Ovary (tissue), 7 donors: ENCODE measurements at regions not wholly inside any gene's neighbourhood (a gene's known extent, or its start where the extent isn't known, plus 50 kb on each side); places are given as distances from the start of the nearest gene placed in this dataset.

Experiments
- DNase-seq, 5 donors: peaks; one replicate each; pipeline ENCODE4 v3.0.0-alpha.2; 2019 to 2020
- H3K27ac ChIP-seq, 2 donors: fragments of 200-600 bp; one replicate each; pipeline versions ENCODE4 v1.5.1 to v1.8.0; 2019 to 2022
- H3K27me3 ChIP-seq: fragments of 200-600 bp; one replicate; pipeline ENCODE4 v1.8.0; 2022
- H3K36me3 ChIP-seq: fragments of 200-600 bp; sonication (generic); one replicate; pipeline ENCODE4 v1.5.1; 2019
- H3K4me1 ChIP-seq: one replicate; pipeline ENCODE4 v1.8.1; 2013; ENCODE audit warnings: mild to moderate bottlenecking, moderate library complexity; ENCODE audit not compliant: insufficient read depth
- H3K4me3 ChIP-seq: fragments of 200-600 bp; sonication (generic); one replicate; pipeline ENCODE4 v1.5.1; 2017
- H3K9me3 ChIP-seq, 2 donors: fragments of 200-600 bp in 1 of 2; sonication (generic) in 1 of 2; one replicate each; pipeline versions ENCODE4 v1.5.1 to v1.8.1; 2013 to 2019; ENCODE audit warnings: mild to moderate bottlenecking in 1 of 2, moderate library complexity in 1 of 2
- EP300 ChIP-seq: sonication (generic); formaldehyde crosslinking; IDR thresholded peaks from one replicate; pipeline ENCODE4 v1.6.1; 2017; ENCODE audit warnings: antibody characterized with exemption
- POLR2A ChIP-seq: fragments of 450-650 bp; IDR thresholded peaks from one replicate; pipeline ENCODE4 v1.6.1; 2017; ENCODE audit warnings: antibody characterized with exemption, mild to moderate bottlenecking, moderate library complexity
- WGBS, 3 donors: extraction: QIAGEN DNeasy Blood & Tissue Kit in 1 of 3; methylation state at CpG; one replicate each; pipeline versions ENCODE4 v1.1.5 to v1.1.7; 2013 to 2017; 5-methylcytosine and 5-hydroxymethylcytosine counted together
- intact Hi-C, 4 donors: fragments of 100-400 bp; cut with DNase I; formaldehyde crosslinking; loops; one replicate each; pipeline versions ENCODE4 v1.11.0 to v1.15.1; 2022 to 2023
- TF ChIP-seq, protein P1 (sequence below), 3 donors: fragments of 450-650 bp in 2 of 3; fragments of 200-600 bp in 1 of 3; IDR thresholded peaks; one replicate each; pipeline versions ENCODE4 v1.5.1 to v1.8.0; 2016 to 2022; ENCODE audit warnings: antibody characterized with exemption in 3 of 3, mild to moderate bottlenecking in 1 of 3
- donor health status: DM: no; HTN: no; CAD: no; lungs with moderate emphysema.
- donor health status: DM: no; HTN: no; CAD: no.
- donor health status: Bipolar disorder and iron deficiency.
- donor health status: DM: no; HTN: no; CAD: no.
- donor health status: DM: yes; HTN: yes; CAD: no.

DNA sequence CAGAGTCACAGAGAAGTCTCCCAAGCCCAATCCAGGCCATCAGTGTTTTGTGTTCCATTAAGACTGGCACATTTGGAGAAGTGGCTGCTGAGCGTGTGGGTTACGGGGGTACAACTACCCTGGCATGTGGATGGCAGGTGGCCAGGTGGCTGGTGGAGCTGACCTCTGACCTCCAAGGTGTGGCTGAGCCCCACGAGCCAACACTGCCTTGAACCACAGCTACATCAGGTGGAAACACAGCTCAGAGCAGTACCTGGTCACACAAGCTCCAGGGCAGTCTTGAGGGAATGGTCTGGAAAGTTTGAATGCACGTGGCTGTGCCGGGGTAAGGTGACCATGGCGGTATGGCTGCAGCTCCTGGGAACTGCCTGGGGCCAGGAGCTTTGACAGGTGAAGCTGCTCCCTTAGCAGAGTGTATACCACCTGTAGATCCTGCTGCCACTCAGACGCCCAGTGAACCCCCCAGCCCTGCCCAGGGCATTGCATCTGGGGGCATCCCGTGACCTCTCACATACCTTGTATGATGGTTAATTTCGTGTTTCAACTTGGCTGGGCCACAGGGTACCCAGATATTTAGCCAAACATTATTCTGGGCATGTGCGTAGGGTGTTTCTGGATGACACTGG lies 207.9 kb downstream of the GADD45G start:
- intact Hi-C loops: loop anchor here in 2 of 4 donors (10.0 kb wide), 2 partner anchors 188 to 208 kb away; partner anchors contain the start of gene GADD45G (in 1 of the 2)
- no peak for DNase-seq
- TF ChIP-seq, protein P1, sequence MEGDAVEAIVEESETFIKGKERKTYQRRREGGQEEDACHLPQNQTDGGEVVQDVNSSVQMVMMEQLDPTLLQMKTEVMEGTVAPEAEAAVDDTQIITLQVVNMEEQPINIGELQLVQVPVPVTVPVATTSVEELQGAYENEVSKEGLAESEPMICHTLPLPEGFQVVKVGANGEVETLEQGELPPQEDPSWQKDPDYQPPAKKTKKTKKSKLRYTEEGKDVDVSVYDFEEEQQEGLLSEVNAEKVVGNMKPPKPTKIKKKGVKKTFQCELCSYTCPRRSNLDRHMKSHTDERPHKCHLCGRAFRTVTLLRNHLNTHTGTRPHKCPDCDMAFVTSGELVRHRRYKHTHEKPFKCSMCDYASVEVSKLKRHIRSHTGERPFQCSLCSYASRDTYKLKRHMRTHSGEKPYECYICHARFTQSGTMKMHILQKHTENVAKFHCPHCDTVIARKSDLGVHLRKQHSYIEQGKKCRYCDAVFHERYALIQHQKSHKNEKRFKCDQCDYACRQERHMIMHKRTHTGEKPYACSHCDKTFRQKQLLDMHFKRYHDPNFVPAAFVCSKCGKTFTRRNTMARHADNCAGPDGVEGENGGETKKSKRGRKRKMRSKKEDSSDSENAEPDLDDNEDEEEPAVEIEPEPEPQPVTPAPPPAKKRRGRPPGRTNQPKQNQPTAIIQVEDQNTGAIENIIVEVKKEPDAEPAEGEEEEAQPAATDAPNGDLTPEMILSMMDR (IDR thresholded peaks at IDR 0.05): no peak
- TF ChIP-seq EP300 (no peak), POLR2A (no peak)
- no peaks in the 10 kb centered on the region for H3K27me3 ChIP-seq
- WGBS, 3 donors: 92 to 96% (median 96%) methylated on average over 10 of the region's 10 CpGs
- no peaks in the 10 kb centered on the region for H3K36me3 ChIP-seq
- peaks cover 14% of the 10 kb centered on the region for H3K4me1 ChIP-seq
- H3K27ac ChIP-seq: no peak overlapping the region
- H3K9me3 ChIP-seq: no peaks in the 10 kb centered on the region
- H3K4me3 ChIP-seq: no peak overlapping the region

DNA sequence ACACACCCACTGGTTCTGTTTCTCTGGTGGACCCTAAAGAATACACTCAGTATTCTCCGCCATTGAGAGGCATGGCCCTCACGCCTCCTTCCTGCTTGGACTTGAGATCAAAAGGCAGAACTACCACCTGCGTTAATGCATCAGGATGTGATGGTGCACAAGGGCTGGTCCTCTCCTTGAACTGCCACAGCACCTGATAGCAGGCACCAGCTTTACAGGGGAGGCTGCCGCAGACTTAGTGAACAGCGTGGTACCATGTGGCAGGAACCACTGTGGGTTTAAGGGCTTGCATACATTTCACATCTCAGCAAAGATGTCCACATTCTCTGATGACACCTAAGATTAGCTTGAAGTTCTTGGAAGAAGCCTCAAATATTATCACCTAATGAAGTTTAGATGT lies 208.7 kb downstream of the GADD45G start:
- TF ChIP-seq, protein P1 (IDR thresholded peaks at IDR 0.05): no peak
- TF ChIP-seq POLR2A: no peak
- no peak for TF ChIP-seq EP300
- H3K4me1 ChIP-seq: peaks cover 12% of the 10 kb centered on the region
- no peak overlapping the region for H3K4me3 ChIP-seq
- H3K27me3 ChIP-seq: no peaks in the 10 kb centered on the region
- no peaks in the 10 kb centered on the region for H3K9me3 ChIP-seq
- no peaks in the 10 kb centered on the region for H3K36me3 ChIP-seq
- 93 to 98% (median 96%) methylated on average over 5 of the region's 5 CpGs for WGBS, 3 donors
- intact Hi-C loops: loop anchor here in 2 of 4 donors (10.0 kb wide), 2 partner anchors 189 to 209 kb away; partner anchors contain the start of gene GADD45G (in 1 of the 2)
- DNase-seq: no peak
- no peak overlapping the region for H3K27ac ChIP-seq

DNA sequence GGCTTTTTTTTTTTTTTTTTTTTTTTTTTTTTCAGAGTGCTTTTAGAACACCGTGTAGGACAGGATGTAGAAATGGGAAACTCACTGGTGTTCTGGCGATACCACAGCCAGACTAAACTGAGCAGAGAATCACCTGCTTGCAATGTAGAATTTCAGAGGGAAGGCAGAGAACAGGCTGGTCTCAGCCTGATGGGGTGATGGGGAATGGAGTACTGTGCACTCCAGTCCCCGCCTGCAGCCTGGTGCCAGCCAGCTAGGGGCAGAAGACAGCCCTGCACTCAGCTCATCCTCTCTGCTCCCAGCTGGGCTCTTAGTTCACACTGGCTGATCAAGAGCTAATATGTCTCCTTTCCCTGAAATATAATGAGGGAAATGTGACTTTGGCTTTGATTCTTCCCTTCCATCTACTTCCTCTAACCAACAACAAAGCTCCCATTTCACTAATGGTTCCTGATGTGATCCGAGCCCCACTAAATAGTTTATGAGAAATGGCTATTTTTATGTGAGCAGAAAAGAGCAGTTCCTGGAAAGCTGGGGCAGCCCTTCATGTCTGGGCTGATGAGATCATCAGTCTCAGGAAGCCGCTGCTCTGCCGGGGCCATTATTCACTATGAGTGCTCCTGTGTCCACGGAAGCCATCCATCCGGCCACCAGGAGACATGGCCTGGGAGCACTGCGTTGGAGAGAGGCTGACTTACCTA lies 209.7 kb downstream of the GADD45G start:
- 42 to 55% (median 52%) methylated on average over 9 of the region's 9 CpGs for WGBS, 3 donors
- Histone ChIP-seq H3K4me3 (no peak overlapping the region), H3K9me3 (no peaks in the 10 kb centered on the region), H3K36me3 (no peaks in the 10 kb centered on the region), H3K27ac (no peak overlapping the region), H3K27me3 (no peaks in the 10 kb centered on the region), H3K4me1 (peaks cover 11% of the 10 kb centered on the region)
- intact Hi-C loops: loop anchor here in 2 of 4 donors (10.0 kb wide), 2 partner anchors 190 to 210 kb away; partner anchors contain the start of gene GADD45G (in 1 of the 2)
- no peak for TF ChIP-seq POLR2A
- TF ChIP-seq EP300: no peak
- TF ChIP-seq, protein P1 (IDR thresholded peaks at IDR 0.05): no peak
- no peak for DNase-seq

DNA sequence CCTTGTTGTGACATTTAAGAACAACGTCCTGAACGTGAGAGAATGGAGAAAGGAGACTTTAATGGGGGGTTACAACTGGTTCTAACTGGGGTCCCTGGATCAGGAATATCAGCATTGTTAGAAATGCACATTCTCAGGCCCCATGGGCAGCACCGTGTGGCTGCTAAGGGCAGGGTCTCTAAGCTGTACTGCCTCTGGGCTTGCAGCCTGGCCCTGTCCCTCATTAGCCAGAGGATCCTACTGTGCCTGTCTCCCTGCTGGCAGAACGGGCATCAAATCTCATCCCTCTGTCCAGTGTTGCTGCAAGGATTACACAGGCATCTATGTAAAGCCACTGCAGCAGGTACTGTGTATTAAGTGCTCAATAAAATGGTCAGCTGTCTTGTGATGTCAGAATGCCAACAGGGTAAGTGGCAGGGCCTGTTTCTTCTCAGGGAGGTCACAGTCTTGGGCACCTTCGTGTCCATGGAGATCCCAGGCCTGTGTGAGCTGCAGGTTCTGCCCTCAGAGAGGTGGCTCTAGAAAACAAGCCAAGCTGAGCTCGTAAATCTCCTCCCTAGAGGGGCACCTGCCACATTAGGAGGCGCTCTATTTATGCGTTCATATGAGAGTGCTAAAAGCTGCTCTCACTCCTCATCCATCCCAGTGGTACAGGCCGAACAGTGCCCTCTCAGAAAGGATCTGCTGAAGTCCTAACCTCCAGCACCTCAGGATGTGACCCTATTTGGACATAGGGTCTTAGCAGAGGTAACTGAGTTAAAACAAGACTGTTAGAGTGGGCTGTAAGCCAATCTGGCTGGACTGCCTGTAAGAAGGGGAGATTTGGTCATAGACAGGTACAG lies 210.5 kb downstream of the GADD45G start:
- H3K4me3 ChIP-seq: no peak overlapping the region
- 86 to 93% (median 89%) methylated on average over 9 of the region's 9 CpGs for WGBS, 3 donors
- TF ChIP-seq POLR2A (no peak), EP300 (no peak)
- TF ChIP-seq, protein P1 (IDR thresholded peaks at IDR 0.05): no peak
- H3K36me3 ChIP-seq: no peaks in the 10 kb centered on the region
- H3K27ac ChIP-seq: no peak overlapping the region
- H3K9me3 ChIP-seq: no peaks in the 10 kb centered on the region
- peaks cover 11% of the 10 kb centered on the region for H3K4me1 ChIP-seq
- no peaks in the 10 kb centered on the region for H3K27me3 ChIP-seq
- intact Hi-C loops: loop anchor here in 2 of 4 donors (10.0 kb wide), 2 partner anchors 190 to 210 kb away; partner anchors contain the start of gene GADD45G (in 1 of the 2)
- DNase-seq: no peak
